ENCODE measurements at regions not wholly inside any gene's neighbourhood (a gene's known extent, or its start where the extent isn't known, plus 50 kb on each side); places are given as distances from the start of the nearest gene placed in this dataset.
"Not testable (repeated sequence)": the region's sequence is repeated elsewhere in the genome, so short reads cannot be mapped to it uniquely, and the experiment has no call there.

- no peak for ATAC-seq (ENCODE audit: low FRiP score)
- no peak for TF ChIP-seq CTCF (IDR thresholded peaks at IDR 0.05)
- no peak for DNase-seq (ENCODE audit: low spot score)
Measured at GRCh38 chr9:129451089-129451656, 169.7 kb downstream of the C9orf50 start.

- DNase-seq (ENCODE audit: low spot score) (no peak), ATAC-seq (ENCODE audit: low FRiP score) (no peak)
Measured at GRCh38 chr9:129449066-129449465, 171.8 kb downstream of the C9orf50 start.

GRCh38 chr9:129446828-129447550 lies 173.9 kb downstream of the C9orf50 start:
- ATAC-seq (ENCODE audit: low FRiP score) (no peak), DNase-seq (ENCODE audit: low spot score) (no peak)
- no peak for TF ChIP-seq CTCF (IDR thresholded peaks at IDR 0.05)

More at GRCh38 chr9:129449066-129449465, 171.8 kb downstream of the C9orf50 start:
- no peak for TF ChIP-seq CTCF (IDR thresholded peaks at IDR 0.05)

DNA sequence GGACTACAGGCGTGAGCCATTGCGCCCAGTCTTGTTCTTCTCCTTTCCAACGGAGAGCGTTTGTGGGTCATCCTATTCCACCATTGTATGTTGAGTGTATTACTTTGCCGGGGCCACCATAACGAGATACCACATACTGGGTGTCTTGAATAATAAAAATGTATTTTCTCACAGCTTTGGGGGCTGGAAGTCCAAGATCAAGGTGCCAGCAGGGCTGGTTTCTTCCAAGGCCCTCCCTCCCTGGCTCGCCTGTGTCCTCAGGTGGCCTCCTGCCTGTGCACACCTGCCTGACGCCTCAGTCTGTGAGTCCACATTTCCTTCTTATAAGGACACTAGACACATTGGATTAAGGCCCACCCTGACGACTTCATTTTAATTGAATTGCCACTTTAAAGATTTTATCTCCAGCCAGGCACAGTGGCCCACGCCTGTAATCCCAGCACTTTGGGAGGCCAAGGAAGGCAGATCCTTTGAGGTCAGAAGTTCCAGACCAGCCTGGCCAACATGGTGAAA lies 175.1 kb downstream of the C9orf50 start:
- DNase-seq (ENCODE audit: low spot score) (no peak), ATAC-seq (ENCODE audit: low FRiP score) (no peak)
- no peak for TF ChIP-seq CTCF (IDR thresholded peaks at IDR 0.05)

- DNase-seq (ENCODE audit: low spot score); ATAC-seq (ENCODE audit: low FRiP score): not testable (repeated sequence)
Measured at GRCh38 chr9:129443515-129444164, 177.3 kb downstream of the C9orf50 start.

DNA sequence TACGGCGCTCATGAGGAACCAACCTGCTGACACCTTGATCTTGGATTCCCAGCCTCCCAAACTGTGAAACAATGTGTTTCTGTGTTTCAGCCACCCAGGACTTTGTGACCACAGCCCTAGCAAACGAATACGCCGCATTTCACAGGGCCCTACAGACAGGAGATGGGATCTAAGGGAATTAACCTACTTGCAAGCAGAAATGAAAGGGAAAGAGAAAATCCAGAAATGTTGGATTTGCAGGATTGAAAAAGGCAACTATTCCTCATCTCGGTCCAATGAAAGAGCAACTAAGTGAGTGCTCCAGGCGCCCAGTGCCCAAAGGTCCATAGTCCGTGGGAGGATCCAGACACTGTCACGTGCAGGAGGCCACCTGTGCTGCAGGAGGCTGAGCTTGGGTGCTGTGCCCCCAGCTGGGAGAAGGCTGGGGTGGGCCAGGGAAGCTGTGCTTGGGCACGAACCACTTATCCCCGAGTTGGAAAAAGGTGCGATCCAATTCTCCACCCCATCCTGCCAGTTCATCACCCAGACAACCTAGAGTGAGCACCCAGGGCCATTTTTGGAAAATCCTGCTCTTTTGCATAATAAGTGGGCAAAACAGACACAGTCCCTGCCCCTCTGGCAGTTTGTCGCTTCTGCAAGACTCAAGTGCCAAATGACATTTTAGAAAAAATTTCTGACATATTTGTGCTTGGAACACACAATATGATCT lies 177.9 kb downstream of the C9orf50 start:
- no peak for TF ChIP-seq CTCF (IDR thresholded peaks at IDR 0.05)
- no peak for ATAC-seq (ENCODE audit: low FRiP score)

DNA sequence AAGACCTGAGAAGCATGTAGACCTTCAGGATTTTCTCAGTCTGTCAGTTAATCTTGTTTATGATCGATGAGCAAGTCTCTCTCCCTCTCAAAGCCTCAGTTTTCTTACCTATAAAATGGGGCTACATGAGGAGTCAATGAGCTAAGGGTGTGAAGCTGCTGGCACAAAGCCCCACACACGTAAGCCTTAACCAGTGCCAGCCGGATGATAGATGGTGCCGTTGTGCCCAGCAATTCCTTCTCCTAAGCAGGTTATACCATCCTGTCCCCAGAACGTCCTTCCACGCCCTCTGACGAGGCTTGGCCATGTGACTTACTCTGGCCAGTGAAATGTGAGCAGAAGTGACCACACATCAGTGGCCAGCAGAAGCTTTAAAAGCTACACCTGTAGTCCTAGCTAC lies 179.0 kb downstream of the C9orf50 start:
- no peak for DNase-seq (ENCODE audit: low spot score)
- no peak for TF ChIP-seq CTCF (IDR thresholded peaks at IDR 0.05)
- no peak for ATAC-seq (ENCODE audit: low FRiP score)

More for the DNA sequence above, 177.9 kb downstream of the C9orf50 start:
- DNase-seq (ENCODE audit: low spot score), result no peak
